Loucy (cell line): ENCODE measurements at regions not wholly inside any gene's neighbourhood (a gene's known extent, or its start where the extent isn't known, plus 50 kb on each side); places are given as distances from the start of the nearest gene placed in this dataset.

ENCODE experiments used
- H2AFZ ChIP-seq: fragments of 200-600 bp; sonication (generic); 2 replicates; pipeline ENCODE4 v1.6.0; 2016; ENCODE audit warnings: antibody characterized with exemption, mild to moderate bottlenecking, low read length, moderate library complexity
- H3F3A ChIP-seq: fragments of 200-600 bp; 2 replicates; pipeline ENCODE4 v1.6.0; 2016; ENCODE audit warnings: antibody characterized with exemption, low read depth, mild to moderate bottlenecking
- H3K27me3 ChIP-seq: fragments of 200-600 bp; sonication (generic); 2 replicates; pipeline ENCODE4 v1.6.1; 2014; ENCODE audit warnings: low read length, mild to moderate bottlenecking; ENCODE audit not compliant: insufficient read depth, poor library complexity, severe bottlenecking
- H3K36me3 ChIP-seq: fragments of 200-600 bp; sonication (generic); 2 replicates; pipeline ENCODE4 v1.6.1; 2016; ENCODE audit warnings: low read length; ENCODE audit not compliant: insufficient read depth
- H3K4me1 ChIP-seq: fragments of 200-600 bp; sonication (generic); 2 replicates; pipeline ENCODE4 v1.5.1; 2014; ENCODE audit warnings: low read length, mild to moderate bottlenecking; ENCODE audit not compliant: insufficient read depth, poor library complexity, severe bottlenecking
- H3K4me2 ChIP-seq: fragments of 200-600 bp; sonication (generic); 2 replicates; pipeline ENCODE4 v1.6.0; 2014; ENCODE audit warnings: antibody characterized with exemption, low read length, low read depth, mild to moderate bottlenecking; ENCODE audit not compliant: poor library complexity, severe bottlenecking
- H3K4me3 ChIP-seq: fragments of 200-600 bp; sonication (generic); 2 replicates; pipeline ENCODE4 v1.5.1; 2014; ENCODE audit warnings: low read length, mild to moderate bottlenecking, mixed read lengths; ENCODE audit not compliant: poor library complexity, severe bottlenecking
- H3K79me2 ChIP-seq: fragments of 200-600 bp; sonication (generic); 2 replicates; pipeline ENCODE4 v1.6.1; 2014; ENCODE audit warnings: low read length; ENCODE audit not compliant: insufficient read depth
- H3K9ac ChIP-seq: fragments of 200-600 bp; sonication (generic); 2 replicates; pipeline ENCODE4 v1.6.0; 2014; ENCODE audit warnings: mild to moderate bottlenecking, low read depth, low read length, moderate library complexity; ENCODE audit not compliant: poor library complexity, severe bottlenecking
- H3K9me2 ChIP-seq: fragments of 200-600 bp; sonication (generic); replicated peaks from 2 replicates; pipeline ENCODE4 v1.6.1; 2016; ENCODE audit warnings: low read depth, low read length, mixed read lengths
- H3K9me3 ChIP-seq: fragments of 200-600 bp; sonication (generic); 2 replicates; pipeline ENCODE4 v1.6.1; 2014; ENCODE audit warnings: mild to moderate bottlenecking, antibody characterized with exemption, low read length, low read depth; ENCODE audit not compliant: insufficient read depth
- H4K20me1 ChIP-seq: fragments of 200-600 bp; sonication (generic); 2 replicates; pipeline ENCODE4 v1.6.0; 2014; ENCODE audit warnings: antibody characterized with exemption, low read length, mild to moderate bottlenecking; ENCODE audit not compliant: insufficient read depth, poor library complexity, severe bottlenecking
- EZH2phosphoT487 ChIP-seq: fragments of 200-600 bp; IDR thresholded peaks from 2 replicates; pipeline ENCODE4 v1.6.1; 2018; ENCODE audit warnings: antibody characterized with exemption, mild to moderate bottlenecking, moderate library complexity, borderline replicate concordance
- TF ChIP-seq, protein P1 (sequence below): fragments of 200-600 bp; sonication (generic); conservative IDR thresholded peaks from 2 replicates; pipeline ENCODE4 v1.5.1; 2014; ENCODE audit warnings: mild to moderate bottlenecking, antibody characterized with exemption, low read length

DNA sequence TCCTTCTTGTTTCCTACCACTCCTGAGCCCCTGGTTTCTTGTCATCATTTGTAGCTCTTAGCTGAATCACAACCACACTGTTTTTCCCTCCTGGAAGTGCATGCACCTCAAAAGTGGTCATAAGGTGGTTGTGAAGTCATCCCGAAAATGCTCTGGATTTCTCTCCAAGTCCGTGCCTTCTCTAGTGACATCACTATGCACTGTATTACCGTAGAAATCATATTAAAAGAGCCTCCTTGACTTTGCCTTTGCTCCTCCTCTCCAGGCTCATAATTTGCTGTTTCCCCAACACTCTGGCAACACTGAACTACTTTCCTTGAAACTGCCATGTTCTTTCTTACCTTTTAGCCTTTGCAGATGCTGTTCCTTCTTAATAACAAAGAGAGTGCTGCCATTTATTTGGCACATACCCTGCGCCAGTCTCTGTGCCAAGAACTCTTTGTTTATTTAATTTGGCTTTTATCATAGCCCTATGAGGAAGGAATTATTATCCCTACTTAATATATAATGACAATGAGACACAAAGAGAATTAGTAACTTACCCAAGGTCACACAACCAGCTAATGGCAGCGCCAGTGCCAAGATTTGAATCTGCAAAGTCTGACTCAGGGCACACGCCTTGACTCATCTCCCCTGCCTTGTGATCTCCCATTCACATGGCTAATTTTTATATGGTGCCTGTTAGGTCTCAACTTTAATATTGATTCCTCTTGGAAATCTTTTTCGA, 115.4 kb downstream of the KIF4B start:
- Histone ChIP-seq H3F3A (no peaks in the 10 kb centered on the region), H3K4me3 (no peak overlapping the region), H2AFZ (no peak overlapping the region), H3K4me2 (no peak overlapping the region), H3K36me3 (no peaks in the 10 kb centered on the region), H3K9ac (no peak overlapping the region), H3K27me3 (no peaks in the 10 kb centered on the region), H3K79me2 (no peaks in the 10 kb centered on the region), H3K9me3 (no peaks in the 10 kb centered on the region), H3K4me1 (no peaks in the 10 kb centered on the region), H4K20me1 (no peaks in the 10 kb centered on the region), H3K9me2 (no peaks in the 10 kb centered on the region)
- TF ChIP-seq EZH2phosphoT487 = no peak
- TF ChIP-seq, protein P1, sequence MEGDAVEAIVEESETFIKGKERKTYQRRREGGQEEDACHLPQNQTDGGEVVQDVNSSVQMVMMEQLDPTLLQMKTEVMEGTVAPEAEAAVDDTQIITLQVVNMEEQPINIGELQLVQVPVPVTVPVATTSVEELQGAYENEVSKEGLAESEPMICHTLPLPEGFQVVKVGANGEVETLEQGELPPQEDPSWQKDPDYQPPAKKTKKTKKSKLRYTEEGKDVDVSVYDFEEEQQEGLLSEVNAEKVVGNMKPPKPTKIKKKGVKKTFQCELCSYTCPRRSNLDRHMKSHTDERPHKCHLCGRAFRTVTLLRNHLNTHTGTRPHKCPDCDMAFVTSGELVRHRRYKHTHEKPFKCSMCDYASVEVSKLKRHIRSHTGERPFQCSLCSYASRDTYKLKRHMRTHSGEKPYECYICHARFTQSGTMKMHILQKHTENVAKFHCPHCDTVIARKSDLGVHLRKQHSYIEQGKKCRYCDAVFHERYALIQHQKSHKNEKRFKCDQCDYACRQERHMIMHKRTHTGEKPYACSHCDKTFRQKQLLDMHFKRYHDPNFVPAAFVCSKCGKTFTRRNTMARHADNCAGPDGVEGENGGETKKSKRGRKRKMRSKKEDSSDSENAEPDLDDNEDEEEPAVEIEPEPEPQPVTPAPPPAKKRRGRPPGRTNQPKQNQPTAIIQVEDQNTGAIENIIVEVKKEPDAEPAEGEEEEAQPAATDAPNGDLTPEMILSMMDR = no peak

DNA sequence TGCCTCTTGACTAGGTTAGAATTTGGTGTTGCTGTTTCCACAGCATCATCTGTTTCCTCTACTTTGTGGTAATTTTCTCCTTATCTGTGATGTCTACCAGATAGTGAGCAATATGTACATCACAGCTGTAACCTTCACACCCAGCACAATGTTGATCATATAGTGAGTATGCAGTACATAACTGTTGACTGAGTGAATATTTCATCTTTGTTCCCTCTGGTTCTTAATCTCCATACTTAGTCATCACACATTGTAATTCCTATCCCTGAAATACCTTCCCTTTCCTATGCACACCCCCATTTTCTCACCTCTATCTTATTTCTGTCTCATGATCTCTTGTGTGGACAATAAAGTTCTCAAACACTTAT, 115.9 kb downstream of the KIF4B start:
- Histone ChIP-seq H3K79me2 (no peaks in the 10 kb centered on the region), H3K9me2 (no peaks in the 10 kb centered on the region), H3K36me3 (no peaks in the 10 kb centered on the region), H3K27me3 (no peaks in the 10 kb centered on the region), H2AFZ (no peak overlapping the region), H3K9ac (no peak overlapping the region), H3F3A (no peaks in the 10 kb centered on the region), H3K9me3 (no peaks in the 10 kb centered on the region), H3K4me1 (no peaks in the 10 kb centered on the region), H3K4me3 (no peak overlapping the region), H3K4me2 (no peak overlapping the region), H4K20me1 (no peaks in the 10 kb centered on the region)
- TF ChIP-seq, protein P1 = no peak
- TF ChIP-seq EZH2phosphoT487 = no peak

DNA sequence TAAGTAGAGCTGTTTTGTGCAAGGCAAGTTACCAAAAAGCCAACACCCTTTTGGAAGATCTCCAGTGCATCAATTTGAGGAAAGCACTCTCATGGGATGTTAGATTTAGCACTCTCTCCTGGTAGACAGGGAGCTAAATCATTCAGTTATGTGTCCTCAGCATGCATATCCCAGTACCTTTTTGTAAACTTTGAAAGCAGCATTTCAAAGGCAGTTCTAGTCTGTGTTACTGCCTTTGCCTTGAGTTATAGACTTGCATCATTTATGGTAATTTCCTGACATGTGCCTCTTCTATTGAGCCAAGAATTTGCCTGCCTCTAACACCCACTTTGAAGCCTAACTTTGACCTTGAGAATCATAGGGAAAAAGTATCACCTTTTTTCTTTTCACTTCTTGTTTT, 120.6 kb downstream of the KIF4B start:
- H3K4me2 ChIP-seq = no peak overlapping the region
- no peaks in the 10 kb centered on the region for H3K9me3 ChIP-seq
- no peaks in the 10 kb centered on the region for H3K36me3 ChIP-seq
- no peak overlapping the region for H2AFZ ChIP-seq
- H3K79me2 ChIP-seq = no peaks in the 10 kb centered on the region
- no peaks in the 10 kb centered on the region for H4K20me1 ChIP-seq
- no peaks in the 10 kb centered on the region for H3F3A ChIP-seq
- no peak overlapping the region for H3K9ac ChIP-seq
- TF ChIP-seq, protein P1 = no peak
- no peak for TF ChIP-seq EZH2phosphoT487
- no peaks in the 10 kb centered on the region for H3K9me2 ChIP-seq
- H3K27me3 ChIP-seq = no peaks in the 10 kb centered on the region
- H3K4me3 ChIP-seq = no peak overlapping the region
- H3K4me1 ChIP-seq = no peaks in the 10 kb centered on the region
